Ramos (cell line): ENCODE measurements at regions not wholly inside any gene's neighbourhood (a gene's known extent, or its start where the extent isn't known, plus 50 kb on each side); places are given as distances from the start of the nearest gene placed in this dataset.

Experiments used
- in situ Hi-C: fragments of 300-500 bp; cut with MboI; formaldehyde crosslinking; loops from one replicate; pipeline ENCODE4 v1.14.3; 2022; ENCODE audit warnings: low sequenced_read_pairs; ENCODE audit not compliant: unreplicated experiment

GRCh38 chr16:8204096-8204495, 386.2 kb downstream of the TMEM114 start:
- in situ Hi-C loops, result no loop called here

- in situ Hi-C loops, result no loop called here
Measured at GRCh38 chr16:8203101-8203500, 387.2 kb downstream of the TMEM114 start.

GRCh38 chr16:8200839-8201238, 389.5 kb downstream of the TMEM114 start:
- in situ Hi-C loops, result no loop called here

GRCh38 chr16:8199390-8199789, 390.9 kb downstream of the TMEM114 start:
- in situ Hi-C loops, result no loop called here

GRCh38 chr16:8194794-8195193, 395.5 kb downstream of the TMEM114 start:
- in situ Hi-C loops, result no loop called here

GRCh38 chr16:8188841-8189240, 401.5 kb downstream of the TMEM114 start:
- in situ Hi-C loops, result no loop called here

- in situ Hi-C loops, result no loop called here
Measured at GRCh38 chr16:8187782-8188372, 402.4 kb downstream of the TMEM114 start.

- in situ Hi-C loops, result no loop called here
Measured at GRCh38 chr16:8184854-8185253, 405.5 kb downstream of the TMEM114 start.

- in situ Hi-C loops, result no loop called here
Measured at GRCh38 chr16:8183176-8184099, 406.9 kb downstream of the TMEM114 start.

- in situ Hi-C loops, result no loop called here
Measured at GRCh38 chr16:8182761-8183160, 407.6 kb downstream of the TMEM114 start.

GRCh38 chr16:8179615-8180014, 410.7 kb downstream of the TMEM114 start:
- in situ Hi-C loops, result no loop called here

GRCh38 chr16:8178271-8178670, 412.0 kb downstream of the TMEM114 start:
- in situ Hi-C loops, result no loop called here

GRCh38 chr16:8175411-8175810, 414.9 kb downstream of the TMEM114 start:
- in situ Hi-C loops, result no loop called here

- in situ Hi-C loops, result loop anchor here (25.0 kb wide), 1 partner anchor 1486 kb away; no protein-coding TSS in a partner anchor
Measured at GRCh38 chr16:8173111-8173644, 417.1 kb downstream of the TMEM114 start.

GRCh38 chr16:8172551-8172950, 417.8 kb downstream of the TMEM114 start:
- in situ Hi-C loops, result loop anchor here (25.0 kb wide), 1 partner anchor 1485 kb away; no protein-coding TSS in a partner anchor

GRCh38 chr16:8168016-8168415, 422.3 kb downstream of the TMEM114 start:
- in situ Hi-C loops, result loop anchor here (25.0 kb wide), 1 partner anchor 1481 kb away; no protein-coding TSS in a partner anchor

- in situ Hi-C loops, result loop anchor here (25.0 kb wide), 1 partner anchor 1480 kb away; no protein-coding TSS in a partner anchor
Measured at GRCh38 chr16:8167436-8167835, 422.9 kb downstream of the TMEM114 start.

GRCh38 chr16:8158051-8158450, 432.3 kb downstream of the TMEM114 start:
- in situ Hi-C loops, result loop anchor here (25.0 kb wide), 1 partner anchor 1471 kb away; no protein-coding TSS in a partner anchor

GRCh38 chr16:8155275-8155674, 435.0 kb downstream of the TMEM114 start:
- in situ Hi-C loops, result loop anchor here (25.0 kb wide), 1 partner anchor 1468 kb away; no protein-coding TSS in a partner anchor

- in situ Hi-C loops, result no loop called here
Measured at GRCh38 chr16:8146256-8147012, 443.9 kb downstream of the TMEM114 start.
